Neuronal stem cell (in vitro differentiated cells): ENCODE measurements at regions not wholly inside any gene's neighbourhood (a gene's known extent, or its start where the extent isn't known, plus 50 kb on each side); places are given as distances from the start of the nearest gene placed in this dataset.
"Not testable (repeated sequence)": the region's sequence is repeated elsewhere in the genome, so short reads cannot be mapped to it uniquely, and the experiment has no call there.

Experiments
- DNase-seq: peaks from one replicate; pipeline ENCODE4 v3.0.0-alpha.2; 2013; ENCODE audit warnings: low spot score
- H2AFZ ChIP-seq: one replicate; pipeline ENCODE4 v1.6.1; 2013; ENCODE audit warnings: mild to moderate bottlenecking, low read length, inconsistent platforms
- H2AK5ac ChIP-seq: 2 replicates; pipeline ENCODE4 v1.6.1; 2013; ENCODE audit warnings: low read depth, mild to moderate bottlenecking, inconsistent platforms, low read length, moderate library complexity, mixed read lengths
- H2BK120ac ChIP-seq: 2 replicates; pipeline ENCODE4 v1.6.1; 2013; ENCODE audit warnings: low read depth, mild to moderate bottlenecking, inconsistent platforms, low read length, moderate library complexity, mixed read lengths
- H2BK12ac ChIP-seq: one replicate; pipeline ENCODE4 v1.6.1; 2013; ENCODE audit warnings: low read length, inconsistent platforms
- H2BK15ac ChIP-seq: 2 replicates; pipeline ENCODE4 v1.6.1; 2013; ENCODE audit warnings: mild to moderate bottlenecking, low read length, inconsistent platforms, mixed read lengths
- H2BK5ac ChIP-seq: one replicate; pipeline ENCODE4 v1.6.1; 2013; ENCODE audit warnings: inconsistent platforms, mild to moderate bottlenecking, low read length, moderate library complexity
- H3K14ac ChIP-seq: one replicate; pipeline ENCODE4 v1.6.1; 2013; ENCODE audit warnings: low read length, inconsistent platforms
- H3K18ac ChIP-seq: 2 replicates; pipeline ENCODE4 v1.6.1; 2013; ENCODE audit warnings: low read length, inconsistent platforms
- H3K23ac ChIP-seq: 2 replicates; pipeline ENCODE4 v1.6.1; 2013; ENCODE audit warnings: low read depth, mild to moderate bottlenecking, mixed read lengths, low read length, inconsistent platforms; ENCODE audit not compliant: poor library complexity
- H3K27ac ChIP-seq: replicated peaks from 3 replicates; pipeline ENCODE4 v1.5.1; 2013; ENCODE audit warnings: low read length, inconsistent platforms
- H3K27me3 ChIP-seq, 3 experiments: 2 replicates each; pipeline ENCODE4 v1.6.1; 2013; ENCODE audit warnings: low read length in 3 of 3, mild to moderate bottlenecking in 2 of 3, inconsistent platforms in 1 of 3, low read depth in 1 of 3, mixed read lengths in 1 of 3, moderate library complexity in 1 of 3; ENCODE audit not compliant: control insufficient read depth in 3 of 3, insufficient read depth in 3 of 3
- H3K36me3 ChIP-seq, 2 donors: replicated peaks in 1 of 2; 2 replicates each; pipeline ENCODE4 v1.6.1; 2013; ENCODE audit warnings: low read length in 2 of 2; ENCODE audit not compliant: control insufficient read depth in 2 of 2, insufficient read depth in 2 of 2
- H3K4ac ChIP-seq: 2 replicates; pipeline ENCODE4 v1.6.1; 2013; ENCODE audit warnings: inconsistent platforms, mild to moderate bottlenecking, low read length, moderate library complexity
- H3K4me1 ChIP-seq, 2 donors: 1 replicate in 1 of 2; 2 replicates in 1 of 2; pipeline ENCODE4 v1.6.1; 2013; ENCODE audit warnings: low read length in 2 of 2, low read depth in 1 of 2; ENCODE audit not compliant: control insufficient read depth in 2 of 2, insufficient read depth in 1 of 2
- H3K4me2 ChIP-seq: one replicate; pipeline ENCODE4 v1.6.1; 2013; ENCODE audit warnings: mild to moderate bottlenecking, low read length, inconsistent platforms; ENCODE audit not compliant: insufficient read depth, poor library complexity, severe bottlenecking
- H3K4me3 ChIP-seq, 2 donors: 2 replicates each; pipeline ENCODE4 v1.5.1; 2013; ENCODE audit warnings: low read length in 2 of 2, mild to moderate bottlenecking in 2 of 2, inconsistent platforms in 1 of 2, moderate library complexity in 1 of 2
- H3K79me1 ChIP-seq: one replicate; pipeline ENCODE4 v1.6.1; 2013; ENCODE audit warnings: low read depth, mild to moderate bottlenecking, inconsistent platforms, low read length, moderate library complexity
- H3K9ac ChIP-seq: one replicate; pipeline ENCODE4 v1.6.1; 2013; ENCODE audit warnings: mild to moderate bottlenecking, low read depth, low read length, inconsistent platforms; ENCODE audit not compliant: poor library complexity
- H3K9me3 ChIP-seq, 2 donors: replicated peaks in 1 of 2; 2 replicates each; pipeline versions ENCODE3 to v1.6.1; 2013; ENCODE audit warnings: low read length in 2 of 2, mild to moderate bottlenecking in 2 of 2, inconsistent platforms in 1 of 2, low read depth in 1 of 2, mixed read lengths in 1 of 2, moderate library complexity in 1 of 2; ENCODE audit not compliant: control insufficient read depth in 2 of 2, insufficient read depth in 1 of 2
- H4K8ac ChIP-seq: one replicate; pipeline ENCODE4 v1.6.1; 2013; ENCODE audit warnings: low read depth, mild to moderate bottlenecking, inconsistent platforms, low read length, moderate library complexity
- H4K91ac ChIP-seq: one replicate; pipeline ENCODE4 v1.6.1; 2013; ENCODE audit warnings: low read length, low read depth, mild to moderate bottlenecking, inconsistent platforms; ENCODE audit not compliant: poor library complexity
- WGBS, 2 donors: extraction: QIAGEN DNeasy Blood & Tissue Kit; methylation state at CpG; one replicate each; pipeline ENCODE4 v1.1.7; 2013; ENCODE audit warnings: missing lambda C conversion rate in 2 of 2, mixed read lengths in 1 of 2; ENCODE audit not compliant: insufficient read length in 2 of 2, insufficient replicate concordance in 1 of 2; ENCODE audit errors: extremely low coverage in 2 of 2; 5-methylcytosine and 5-hydroxymethylcytosine counted together

DNA sequence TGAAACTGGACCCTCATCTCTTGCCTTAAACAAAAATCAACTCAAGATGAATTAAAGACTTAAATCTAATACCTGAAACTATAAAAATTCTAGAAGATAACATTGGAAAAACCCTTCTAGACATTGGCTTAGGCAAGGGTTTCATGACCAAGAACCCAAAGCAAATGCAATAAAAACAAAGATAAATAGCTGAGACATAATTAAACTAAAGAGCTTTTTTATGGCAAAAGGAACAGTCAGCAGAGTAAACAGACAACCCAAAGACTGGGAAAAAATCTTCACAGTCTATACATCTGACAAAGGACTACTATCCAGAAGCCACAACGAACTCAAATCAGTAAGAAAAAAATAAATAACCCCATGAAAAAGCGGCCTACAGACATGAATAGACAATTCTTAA, 446.9 kb upstream of the TRPC7 start:
- not testable (repeated sequence) for H3K4me3 ChIP-seq, H2BK12ac ChIP-seq, H2BK5ac ChIP-seq, H3K36me3 ChIP-seq, H3K18ac ChIP-seq, H3K23ac ChIP-seq, H2BK120ac ChIP-seq, H2BK15ac ChIP-seq, H3K9me3 ChIP-seq, H3K27ac ChIP-seq, H3K4me2 ChIP-seq, DNase-seq, H3K14ac ChIP-seq, H2AK5ac ChIP-seq, H2AFZ ChIP-seq, H3K79me1 ChIP-seq, H4K8ac ChIP-seq, H4K91ac ChIP-seq, H3K4ac ChIP-seq, H3K27me3 ChIP-seq, H3K4me1 ChIP-seq, H3K9ac ChIP-seq
- no CpG with 5 or more reads among the region's 2 CpGs for WGBS, 2 donors

DNA sequence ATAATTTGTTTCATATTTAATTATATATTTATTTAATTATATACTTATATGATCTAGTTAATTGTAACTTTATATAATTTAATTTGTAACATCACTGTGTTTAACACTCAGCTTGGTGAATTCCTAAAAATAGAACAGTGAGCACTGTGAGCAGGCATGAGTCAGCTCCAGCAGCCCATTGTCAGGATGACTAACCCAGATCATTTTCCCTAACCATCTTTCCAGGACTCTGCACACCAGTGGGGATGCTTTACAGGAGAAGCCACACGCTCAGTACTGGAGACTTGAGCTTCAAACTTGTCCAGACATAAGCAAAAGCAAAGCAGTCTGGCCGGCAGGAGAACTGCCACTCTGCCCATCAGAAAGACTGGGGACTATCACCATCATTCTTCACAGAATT, 446.2 kb upstream of the TRPC7 start:
- Histone ChIP-seq H3K27ac (no peak overlapping the region), H4K8ac (no peak overlapping the region), H3K4me1 (no peaks in the 10 kb centered on the region), H3K9ac (no peak overlapping the region), H4K91ac (no peak overlapping the region), H3K4me2 (no peak overlapping the region), H2BK120ac (no peak overlapping the region), H3K27me3 (no peaks in the 10 kb centered on the region), H3K36me3 (no peaks in the 10 kb centered on the region), H2AFZ (no peak overlapping the region), H3K23ac (no peak overlapping the region), H3K4me3 (no peak overlapping the region), H2AK5ac (no peak overlapping the region), H2BK15ac (no peak overlapping the region), H2BK12ac (no peak overlapping the region), H2BK5ac (no peak overlapping the region), H3K9me3 (no peaks in the 10 kb centered on the region), H3K79me1 (no peaks in the 10 kb centered on the region), H3K4ac (no peak overlapping the region), H3K18ac (no peak overlapping the region), H3K14ac (no peak overlapping the region)
- no CpG with 5 or more reads among the region's 2 CpGs for WGBS, 2 donors
- no peak for DNase-seq

DNA sequence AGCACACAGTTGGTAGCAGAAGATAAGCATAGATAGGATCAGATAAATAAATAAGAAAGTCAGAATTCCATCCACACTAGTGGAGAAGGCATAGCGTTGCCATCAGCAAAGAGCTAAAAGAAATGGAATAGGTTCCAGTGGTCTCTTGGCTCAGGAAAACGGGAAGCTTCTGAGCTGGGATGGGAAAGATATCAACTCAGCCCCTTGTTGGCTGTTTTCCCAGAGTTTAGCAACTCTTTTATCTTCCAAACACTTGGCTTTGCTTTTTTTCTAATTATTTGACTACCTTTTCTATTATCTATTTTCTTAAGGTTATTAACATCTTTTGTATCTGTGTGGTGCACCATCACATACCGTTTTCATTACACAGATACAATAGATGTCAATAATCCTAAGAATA, 445.7 kb upstream of the TRPC7 start:
- H2AK5ac ChIP-seq = no peak overlapping the region
- no peaks in the 10 kb centered on the region for H3K36me3 ChIP-seq
- no peak overlapping the region for H3K23ac ChIP-seq
- DNase-seq = no peak
- no peak overlapping the region for H2BK12ac ChIP-seq
- no peak overlapping the region for H2AFZ ChIP-seq
- no peak overlapping the region for H4K8ac ChIP-seq
- H3K4me1 ChIP-seq = no peaks in the 10 kb centered on the region
- no peak overlapping the region for H3K4me2 ChIP-seq
- H4K91ac ChIP-seq = no peak overlapping the region
- no peak overlapping the region for H3K27ac ChIP-seq
- H3K4ac ChIP-seq = no peak overlapping the region
- H2BK5ac ChIP-seq = no peak overlapping the region
- no peak overlapping the region for H2BK15ac ChIP-seq
- no CpG with 5 or more reads among the region's 3 CpGs for WGBS, 2 donors
- H3K9ac ChIP-seq = no peak overlapping the region
- no peaks in the 10 kb centered on the region for H3K27me3 ChIP-seq
- H3K14ac ChIP-seq = no peak overlapping the region
- no peak overlapping the region for H3K4me3 ChIP-seq
- no peak overlapping the region for H3K18ac ChIP-seq
- H3K9me3 ChIP-seq = no peaks in the 10 kb centered on the region
- H3K79me1 ChIP-seq = no peaks in the 10 kb centered on the region
- H2BK120ac ChIP-seq = no peak overlapping the region

DNA sequence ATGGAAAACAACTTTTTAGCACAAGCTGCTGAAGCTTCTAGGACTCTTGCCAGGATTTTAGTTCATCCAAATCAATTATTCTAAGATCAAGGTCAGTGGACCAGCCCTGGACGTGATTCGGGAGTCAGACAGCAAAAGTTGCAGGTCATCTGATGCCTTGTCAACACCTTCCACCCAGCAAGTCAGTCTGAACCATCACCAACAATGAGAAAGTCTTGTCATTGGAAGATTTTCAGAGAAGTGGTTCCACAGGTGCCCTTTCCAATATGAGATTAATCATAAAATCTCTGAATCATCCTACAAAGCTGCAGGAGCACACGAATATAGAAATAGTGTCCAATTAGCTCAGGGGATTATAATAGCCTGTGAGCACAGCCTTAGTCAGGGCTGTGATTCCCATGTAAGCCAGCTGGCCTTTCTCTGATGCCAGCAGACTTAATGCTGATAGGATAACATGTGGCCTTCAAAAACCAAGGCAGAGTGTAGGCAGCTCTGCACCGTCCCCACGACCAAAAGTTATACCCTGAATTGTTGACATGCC, 445.0 kb upstream of the TRPC7 start:
- Histone ChIP-seq H2BK15ac (no peak overlapping the region), H2BK12ac (no peak overlapping the region), H3K79me1 (no peaks in the 10 kb centered on the region), H3K9me3 (no peaks in the 10 kb centered on the region), H4K91ac (no peak overlapping the region), H2BK5ac (no peak overlapping the region), H3K27me3 (no peaks in the 10 kb centered on the region), H3K27ac (no peak overlapping the region), H3K14ac (no peak overlapping the region), H4K8ac (no peak overlapping the region), H3K9ac (no peak overlapping the region), H2AK5ac (no peak overlapping the region), H3K4me2 (no peak overlapping the region), H2AFZ (no peak overlapping the region), H3K4ac (no peak overlapping the region), H3K4me1 (no peaks in the 10 kb centered on the region), H3K4me3 (no peak overlapping the region), H3K23ac (no peak overlapping the region), H3K18ac (no peak overlapping the region), H2BK120ac (no peak overlapping the region), H3K36me3 (no peaks in the 10 kb centered on the region)
- DNase-seq = no peak
- WGBS, 2 donors = no CpG with 5 or more reads among the region's 5 CpGs
